ENCODE measurements at regions not wholly inside any gene's neighbourhood (a gene's known extent, or its start where the extent isn't known, plus 50 kb on each side); places are given as distances from the start of the nearest gene placed in this dataset.
"Not testable (repeated sequence)": the region's sequence is repeated elsewhere in the genome, so short reads cannot be mapped to it uniquely, and the experiment has no call there.

- no peak for DNase-seq (ENCODE audit: low spot score)
Observed at GRCh38 chr13:80082396-80083080, 258.4 kb downstream of the SPRY2 start.

DNA sequence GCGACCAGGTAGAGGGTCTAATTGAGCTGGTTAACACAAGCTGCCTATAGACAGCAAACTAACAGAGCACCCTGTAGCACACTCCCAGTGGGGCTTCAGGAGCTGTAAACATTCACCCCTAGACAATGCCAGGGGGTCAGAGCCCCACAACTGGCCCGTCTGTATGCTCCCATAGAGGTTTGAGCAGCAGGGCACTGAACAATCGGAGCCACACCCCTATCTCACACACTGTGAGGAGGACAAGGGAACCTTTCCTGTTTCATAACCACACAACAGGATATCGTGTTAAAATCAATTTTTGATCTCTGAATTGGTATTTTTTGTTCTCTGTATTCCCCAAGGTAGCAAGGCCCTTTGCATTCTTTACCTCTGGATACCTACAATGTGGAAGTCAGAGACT is 266.1 kb downstream of the SPRY2 start:
- no peak for DNase-seq (ENCODE audit: low spot score)

- DNase-seq (ENCODE audit: low spot score), result no peak
Observed at GRCh38 chr13:80074143-80074752, 266.7 kb downstream of the SPRY2 start.

GRCh38 chr13:80072231-80072630 is 268.7 kb downstream of the SPRY2 start:
- DNase-seq (ENCODE audit: low spot score), result no peak

DNA sequence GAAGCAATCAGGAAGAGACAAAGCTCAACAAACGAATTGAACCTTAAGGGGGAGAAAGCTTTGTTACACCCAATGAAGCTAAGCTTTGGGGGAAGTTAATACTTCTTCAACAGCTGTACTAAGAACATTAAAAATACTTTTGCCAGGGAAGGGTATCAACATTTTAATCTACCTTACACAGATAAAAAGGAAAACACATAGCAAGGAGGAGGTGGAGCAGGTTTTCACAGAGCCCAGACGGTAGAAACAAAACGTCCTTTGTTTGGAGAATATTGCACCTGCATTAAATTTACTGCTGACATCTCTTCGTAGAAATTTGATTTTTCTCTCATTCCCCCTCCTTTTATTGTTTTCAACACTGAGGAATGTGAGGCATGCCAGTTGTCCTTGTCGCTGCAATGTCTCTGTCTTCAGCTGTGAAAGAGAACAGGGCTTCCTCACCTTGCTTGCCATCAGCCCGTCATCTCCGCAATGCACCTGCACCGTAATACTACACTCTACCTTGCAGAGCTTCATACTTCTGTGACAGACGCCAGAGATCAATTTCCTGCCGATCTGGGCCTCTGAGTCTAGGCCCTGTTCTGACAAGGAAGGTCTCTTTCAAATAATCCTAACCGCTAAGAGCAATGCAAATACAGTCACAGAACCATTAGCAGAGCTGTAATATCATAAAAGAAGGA is 270.8 kb downstream of the SPRY2 start:
- no peak for DNase-seq (ENCODE audit: low spot score)

DNA sequence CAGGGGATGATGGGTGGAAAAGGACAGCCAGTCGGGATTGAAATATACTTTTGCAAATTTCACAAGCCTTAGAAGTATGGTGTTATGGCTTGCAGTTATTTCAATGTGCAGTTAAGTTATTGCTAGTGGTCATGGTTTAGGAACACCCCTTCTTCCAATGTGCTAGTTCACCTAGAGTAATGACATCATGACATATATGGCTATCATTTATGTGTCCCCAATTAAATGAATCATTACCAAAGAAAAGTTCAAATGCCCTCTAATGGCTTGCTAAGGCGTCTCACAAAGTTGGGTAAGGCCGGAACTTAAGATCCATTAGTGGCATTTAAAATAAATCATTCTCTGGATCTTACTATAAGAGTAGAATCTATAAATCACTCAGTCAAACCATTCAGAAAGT is 271.6 kb downstream of the SPRY2 start:
- DNase-seq (ENCODE audit: low spot score), result no peak

GRCh38 chr13:80065996-80066395 is 274.9 kb downstream of the SPRY2 start:
- no peak for DNase-seq (ENCODE audit: low spot score)

DNA sequence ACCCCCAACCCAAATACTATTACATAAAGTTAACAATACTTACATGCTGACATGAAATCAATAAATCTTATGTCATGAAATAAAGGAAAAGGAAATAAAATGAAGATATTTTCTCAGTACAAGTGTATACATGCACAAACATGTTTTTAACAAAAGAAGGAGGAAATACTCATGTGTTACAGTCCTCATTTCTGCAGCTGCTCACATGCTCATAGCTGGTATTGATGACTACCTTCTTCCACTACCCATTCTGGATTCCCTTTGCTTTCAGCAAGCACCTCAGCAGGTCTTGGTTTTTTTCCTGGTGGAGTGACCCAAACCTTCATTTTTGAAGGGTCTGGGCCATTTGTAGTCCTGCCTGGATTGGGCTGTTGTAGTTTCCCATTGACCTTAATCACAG is 278.5 kb downstream of the SPRY2 start:
- DNase-seq (ENCODE audit: low spot score), result not testable (repeated sequence)

- no peak for DNase-seq (ENCODE audit: low spot score)
Observed at GRCh38 chr13:80059789-80060188, 281.1 kb downstream of the SPRY2 start.

- no peak for DNase-seq (ENCODE audit: low spot score)
Observed at GRCh38 chr13:80058626-80059025, 282.3 kb downstream of the SPRY2 start.

- no peak for DNase-seq (ENCODE audit: low spot score)
Observed at GRCh38 chr13:80055847-80056246, 285.1 kb downstream of the SPRY2 start.

DNA sequence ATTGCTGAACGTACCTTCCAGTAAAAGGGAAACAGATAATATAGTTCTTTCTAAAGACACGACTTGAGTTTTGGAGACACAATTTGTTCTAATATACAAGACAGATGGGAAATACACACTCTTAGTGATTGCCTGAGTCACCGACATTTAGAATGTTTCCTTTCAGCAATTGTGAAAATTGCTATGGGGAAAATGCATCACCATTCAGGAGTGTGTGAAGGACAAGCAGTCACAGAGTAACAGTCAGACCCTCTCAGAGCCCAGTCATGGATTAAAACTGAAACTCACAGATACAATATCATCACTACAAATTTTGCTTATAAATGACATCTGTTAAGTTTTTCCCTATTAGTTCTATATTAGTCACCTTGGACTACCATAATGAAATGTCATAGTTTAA is 286.1 kb downstream of the SPRY2 start:
- DNase-seq (ENCODE audit: low spot score), result no peak

GRCh38 chr13:80052286-80052685 is 288.6 kb downstream of the SPRY2 start:
- DNase-seq (ENCODE audit: low spot score), result no peak

DNA sequence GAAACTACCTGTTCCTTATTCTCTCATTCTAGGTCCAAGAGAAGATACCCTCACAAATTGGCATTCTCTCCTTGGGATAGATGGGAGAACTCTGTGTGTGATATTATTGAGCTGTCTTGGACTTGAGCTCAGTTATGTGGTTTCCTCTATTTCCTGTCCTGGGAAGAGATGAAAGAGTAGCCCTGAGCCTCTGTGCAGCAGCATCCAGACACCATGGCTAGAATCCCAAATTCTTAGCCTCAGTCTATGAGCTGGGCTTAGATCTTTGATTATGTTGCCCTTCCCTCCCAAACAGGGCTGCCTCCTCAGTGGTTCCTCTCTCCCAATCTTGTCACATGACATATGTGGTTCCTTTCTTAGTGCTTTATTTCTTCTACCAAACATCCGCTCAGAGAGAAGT is 290.7 kb downstream of the SPRY2 start:
- no peak for DNase-seq (ENCODE audit: low spot score)

DNA sequence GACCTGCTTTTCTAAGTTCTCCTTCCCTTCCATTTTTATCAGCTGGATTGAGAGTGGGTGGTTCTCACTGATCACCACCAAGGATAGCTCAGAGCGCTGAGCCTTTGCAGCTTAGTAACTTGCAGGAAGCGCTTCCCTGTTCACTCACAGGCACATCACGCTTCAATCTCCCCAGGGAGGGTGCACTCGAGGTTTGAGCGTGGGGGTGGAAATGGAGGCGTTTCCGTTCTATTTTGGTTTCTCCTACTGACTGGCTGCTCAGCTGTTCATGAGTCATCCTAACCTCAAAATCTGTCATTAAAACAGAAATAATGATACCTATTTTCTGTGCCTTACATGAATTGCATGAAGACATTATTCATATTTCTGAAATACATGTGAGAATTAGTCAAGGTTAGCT is 292.1 kb downstream of the SPRY2 start:
- DNase-seq (ENCODE audit: low spot score), result peak; percentile 67

- DNase-seq (ENCODE audit: low spot score), result no peak
Observed at GRCh38 chr13:80048030-80048429, 292.9 kb downstream of the SPRY2 start.

DNA sequence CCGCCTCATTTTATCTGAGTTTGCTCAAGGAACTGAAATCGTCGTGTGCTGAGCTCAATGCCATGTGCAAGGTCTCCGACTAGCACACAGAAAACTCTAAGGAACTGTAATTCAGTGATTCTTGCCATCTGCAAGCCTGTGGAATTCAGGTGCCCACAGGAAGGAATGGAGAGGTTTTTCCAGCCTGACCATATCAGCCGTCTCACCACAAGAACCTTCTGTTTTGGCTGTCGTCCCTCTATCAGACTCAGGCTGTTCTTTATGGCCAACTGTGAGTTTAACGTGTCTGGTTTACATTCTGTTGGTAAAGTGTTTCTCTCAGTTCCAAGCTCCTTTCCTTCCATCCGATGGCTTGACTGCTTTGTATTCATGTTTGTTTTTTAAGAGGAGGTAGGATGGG is 293.5 kb downstream of the SPRY2 start:
- DNase-seq (ENCODE audit: low spot score), result no peak

GRCh38 chr13:80040981-80041317 is 300.0 kb downstream of the SPRY2 start:
- no peak for DNase-seq (ENCODE audit: low spot score)

- no peak for DNase-seq (ENCODE audit: low spot score)
Observed at GRCh38 chr13:80040196-80040980, 300.5 kb downstream of the SPRY2 start.

GRCh38 chr13:80039000-80039399 is 301.9 kb downstream of the SPRY2 start:
- no peak for DNase-seq (ENCODE audit: low spot score)

- DNase-seq (ENCODE audit: low spot score), result no peak
Observed at GRCh38 chr13:80038371-80038770, 302.6 kb downstream of the SPRY2 start.

- DNase-seq (ENCODE audit: low spot score), result no peak
Observed at GRCh38 chr13:80037505-80037888, 303.4 kb downstream of the SPRY2 start.

All from activated CD4-positive, alpha-beta T cell treated with anti-CD3 and anti-CD28 coated beads, Interleukin-2, Interleukin-4, amounts not matched to agents 100 ng/mL and 50 ng/mL, durations not matched to agents 16 hours and 8 hours (primary cell).